ENCODE measurements at regions not wholly inside any gene's neighbourhood (a gene's known extent, or its start where the extent isn't known, plus 50 kb on each side); places are given as distances from the start of the nearest gene placed in this dataset.
"Not testable (repeated sequence)": the region's sequence is repeated elsewhere in the genome, so short reads cannot be mapped to it uniquely, and the experiment has no call there.

DNA sequence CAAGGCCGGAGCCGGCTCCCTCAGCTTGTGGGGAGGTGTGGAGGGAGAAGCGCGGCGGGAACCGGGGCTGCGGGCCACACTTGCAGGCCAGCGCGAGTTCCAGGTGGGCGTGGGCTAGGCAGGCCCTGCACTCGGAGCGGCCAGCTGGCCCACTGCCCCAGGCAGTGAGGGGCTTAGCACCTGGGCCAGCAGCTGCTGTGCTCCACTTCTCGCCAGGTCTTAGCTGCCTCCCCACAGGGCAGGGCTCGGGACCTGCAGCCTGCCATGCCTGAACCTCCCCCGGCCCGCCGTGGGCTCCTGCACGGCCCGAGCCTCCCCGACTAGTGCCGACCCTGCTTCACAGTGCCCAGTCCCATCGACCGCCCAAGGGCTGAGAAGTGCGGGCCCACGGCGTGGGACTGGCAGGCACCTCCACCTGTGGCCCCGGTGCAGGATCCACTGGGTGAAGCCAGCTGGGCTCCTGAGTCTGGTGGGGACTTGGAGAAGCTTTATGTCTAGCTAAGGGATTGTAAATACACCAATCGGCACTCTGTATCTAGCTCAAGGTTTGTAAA, 131.8 kb downstream of the KDR start:
- not testable (repeated sequence) for TF ChIP-seq EP300, POLR2A (IDR thresholded peaks at IDR 0.05)

All from tibial nerve (tissue), 3 donors.